Testis (tissue), 2 donors: ENCODE measurements at regions not wholly inside any gene's neighbourhood (a gene's known extent, or its start where the extent isn't known, plus 50 kb on each side); places are given as distances from the start of the nearest gene placed in this dataset.

Experiments
- DNase-seq: peaks from one replicate; pipeline ENCODE4 v3.0.0-alpha.2; 2019
- H3K27ac ChIP-seq, 2 donors: fragments of 200-600 bp; sonication (generic); one replicate each; pipeline ENCODE4 v1.5.1; 2019
- H3K27me3 ChIP-seq: fragments of 200-600 bp; sonication (generic); one replicate; pipeline ENCODE4 v1.5.1; 2019
- H3K36me3 ChIP-seq: fragments of 200-600 bp; sonication (generic); one replicate; pipeline ENCODE4 v1.5.1; 2017; ENCODE audit warnings: low read depth; ENCODE audit errors: missing control alignments
- H3K4me1 ChIP-seq: fragments of 200-600 bp; sonication (generic); one replicate; pipeline ENCODE4 v1.5.1; 2019
- H3K4me3 ChIP-seq, 2 donors: fragments of 200-600 bp; sonication (generic); one replicate each; pipeline ENCODE4 v1.5.1; 2017 to 2019
- H3K9me3 ChIP-seq: fragments of 200-600 bp; sonication (generic); one replicate; pipeline ENCODE4 v1.5.1; 2017
- CTCF ChIP-seq, 3 experiments: fragments of 450-650 bp in 2 of 3; fragments of 200-600 bp in 1 of 3; sonication (generic) in 1 of 3; IDR thresholded peaks; one replicate each; pipeline ENCODE4 v1.5.1; 2016 to 2019; ENCODE audit warnings: antibody characterized with exemption in 3 of 3, mild to moderate bottlenecking in 2 of 3, moderate library complexity in 1 of 3
- POLR2A ChIP-seq: fragments of 450-650 bp; IDR thresholded peaks from one replicate; pipeline ENCODE4 v1.6.1; 2017; ENCODE audit warnings: antibody characterized with exemption, mild to moderate bottlenecking, moderate library complexity
- WGBS, 2 donors: methylation state at CpG; one replicate each; pipeline ENCODE4 v1.1.5; 2018; 5-methylcytosine and 5-hydroxymethylcytosine counted together
- intact Hi-C: fragments of 100-400 bp; cut with DNase I; formaldehyde crosslinking; loops from one replicate; pipeline ENCODE4 v1.15.1; 2023; ENCODE audit warnings: low total_unique reads

GRCh38 chr1:119275145-119276134 lies 93.1 kb upstream of the HAO2 start:
- Histone ChIP-seq H3K4me1 (peaks cover 3% of the 10 kb centered on the region), H3K9me3 (no peaks in the 10 kb centered on the region), H3K27me3 (no peaks in the 10 kb centered on the region), H3K36me3 (no peaks in the 10 kb centered on the region), H3K4me3 (no peak overlapping the region), H3K27ac (no peak overlapping the region)
- intact Hi-C loops, result no loop called here
- DNase-seq, result peak; percentile 71
- 42 to 53% methylated on average over 6 of the region's 6 CpGs for WGBS, 2 donors
- TF ChIP-seq CTCF (IDR thresholded peaks at IDR 0.05) (peak; percentile 63 to 75 (median 74)), POLR2A (no peak)

GRCh38 chr1:119276558-119276957 lies 92.0 kb upstream of the HAO2 start:
- intact Hi-C loops, result no loop called here
- Histone ChIP-seq H3K27me3 (no peaks in the 10 kb centered on the region), H3K27ac (no peak overlapping the region), H3K9me3 (no peaks in the 10 kb centered on the region), H3K4me1 (peaks cover 3% of the 10 kb centered on the region), H3K36me3 (no peaks in the 10 kb centered on the region), H3K4me3 (no peak overlapping the region)
- WGBS, 2 donors, result 90 to 91% methylated on average over 1 of the region's 1 CpG
- TF ChIP-seq POLR2A, result no peak
- no peak for TF ChIP-seq CTCF (IDR thresholded peaks at IDR 0.05)
- DNase-seq, result no peak

GRCh38 chr1:119279456-119280381 lies 88.9 kb upstream of the HAO2 start:
- DNase-seq, result peak; percentile 62
- 57 to 63% methylated on average over 8 of the region's 8 CpGs for WGBS, 2 donors
- peaks cover 3% of the 10 kb centered on the region for H3K4me1 ChIP-seq
- H3K9me3 ChIP-seq, result no peaks in the 10 kb centered on the region
- H3K4me3 ChIP-seq, result no peak overlapping the region
- H3K27me3 ChIP-seq, result no peaks in the 10 kb centered on the region
- intact Hi-C loops, result no loop called here
- H3K27ac ChIP-seq, result no peak overlapping the region
- H3K36me3 ChIP-seq, result no peaks in the 10 kb centered on the region
- TF ChIP-seq CTCF (IDR thresholded peaks at IDR 0.05) (no peak), POLR2A (no peak)

- 74 to 75% methylated on average over 2 of the region's 2 CpGs for WGBS, 2 donors
- no peaks in the 10 kb centered on the region for H3K36me3 ChIP-seq
- no peaks in the 10 kb centered on the region for H3K9me3 ChIP-seq
- no peaks in the 10 kb centered on the region for H3K4me1 ChIP-seq
- DNase-seq, result no peak
- TF ChIP-seq POLR2A (no peak), CTCF (IDR thresholded peaks at IDR 0.05) (no peak)
- no peak overlapping the region for H3K4me3 ChIP-seq
- no peak overlapping the region for H3K27ac ChIP-seq
- intact Hi-C loops, result no loop called here
- no peaks in the 10 kb centered on the region for H3K27me3 ChIP-seq
Measured at GRCh38 chr1:119285482-119285881, 83.1 kb upstream of the HAO2 start.
